Thoracic aorta (tissue), 2 donors: ENCODE measurements at regions not wholly inside any gene's neighbourhood (a gene's known extent, or its start where the extent isn't known, plus 50 kb on each side); places are given as distances from the start of the nearest gene placed in this dataset.

Experiments
- ATAC-seq: fragments of 150-250 bp; one replicate; pipeline ENCODE4 v1.8.0; 2017; ENCODE audit warnings: low read depth; ENCODE audit not compliant: insufficient number of reproducible peaks, low FRiP score
- DNase-seq: peaks from one replicate; pipeline ENCODE4 v3.0.0-alpha.2; 2020; ENCODE audit warnings: low spot score
- H3K27ac ChIP-seq, 2 donors: fragments of 200-600 bp; sonication (generic); 1 replicate in 1 of 2; 2 replicates in 1 of 2; pipeline ENCODE4 v1.5.1; 2016; ENCODE audit warnings: mild to moderate bottlenecking in 2 of 2, moderate library complexity in 2 of 2
- H3K27me3 ChIP-seq: fragments of 200-600 bp; sonication (generic); replicated peaks from 2 replicates; pipeline ENCODE4 v1.6.0; 2016; ENCODE audit warnings: mild to moderate bottlenecking; ENCODE audit not compliant: insufficient read depth
- H3K36me3 ChIP-seq: fragments of 200-600 bp; sonication (generic); one replicate; pipeline ENCODE4 v1.5.1; 2016
- H3K4me1 ChIP-seq, 2 donors: fragments of 200-600 bp; sonication (generic); 1 replicate in 1 of 2; 2 replicates in 1 of 2; pipeline versions ENCODE4 v1.5.1 to v1.6.0; 2016; ENCODE audit warnings: low read depth in 2 of 2, mild to moderate bottlenecking in 1 of 2; ENCODE audit not compliant: control insufficient read depth in 1 of 2
- H3K4me3 ChIP-seq: fragments of 200-600 bp; sonication (generic); 2 replicates; pipeline ENCODE4 v1.5.1; 2016; ENCODE audit warnings: mild to moderate bottlenecking
- H3K9me3 ChIP-seq: fragments of 200-600 bp; sonication (generic); 2 replicates; pipeline ENCODE4 v1.5.1; 2016
- CTCF ChIP-seq: fragments of 200-600 bp; sonication (generic); IDR thresholded peaks from one replicate; pipeline ENCODE4 v1.5.1; 2019; ENCODE audit warnings: antibody characterized with exemption

DNA sequence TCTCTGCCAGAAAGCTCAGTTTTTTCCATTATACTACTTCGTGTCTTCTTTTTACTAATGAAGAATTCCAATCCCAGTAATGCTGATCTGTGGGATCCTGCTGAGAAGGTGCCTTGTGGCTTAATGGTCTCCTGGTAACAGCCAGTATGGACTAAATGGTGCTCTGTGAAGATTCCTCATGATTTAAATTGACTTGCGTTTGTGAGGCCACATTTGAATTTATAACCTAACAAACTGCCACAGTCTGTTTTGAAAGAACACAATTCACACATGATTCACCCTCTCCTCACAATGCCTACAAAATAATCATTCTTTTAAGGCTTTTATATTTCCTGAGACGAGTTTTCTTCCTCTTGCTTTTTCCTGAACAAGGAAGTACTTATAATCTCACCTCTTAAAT lies 140.0 kb downstream of the MBL2 start:
- no peak for DNase-seq
- ATAC-seq = no peak
- H3K27me3 ChIP-seq = no peaks in the 10 kb centered on the region
- H3K4me1 ChIP-seq = no peaks in the 10 kb centered on the region
- H3K36me3 ChIP-seq = no peaks in the 10 kb centered on the region
- no peak overlapping the region for H3K4me3 ChIP-seq
- H3K27ac ChIP-seq = no peak overlapping the region
- TF ChIP-seq CTCF = no peak
- no peaks in the 10 kb centered on the region for H3K9me3 ChIP-seq

- H3K4me3 ChIP-seq = no peak overlapping the region
- no peak for TF ChIP-seq CTCF
- H3K4me1 ChIP-seq = no peaks in the 10 kb centered on the region
- H3K36me3 ChIP-seq = no peaks in the 10 kb centered on the region
- H3K9me3 ChIP-seq = no peaks in the 10 kb centered on the region
- DNase-seq (no peak), ATAC-seq (no peak)
- no peak overlapping the region for H3K27ac ChIP-seq
- no peaks in the 10 kb centered on the region for H3K27me3 ChIP-seq
Measured at GRCh38 chr10:52633266-52633665, 139.3 kb downstream of the MBL2 start.

GRCh38 chr10:52635651-52636050 lies 136.9 kb downstream of the MBL2 start:
- no peak overlapping the region for H3K27ac ChIP-seq
- no peaks in the 10 kb centered on the region for H3K36me3 ChIP-seq
- ATAC-seq = no peak
- no peaks in the 10 kb centered on the region for H3K4me1 ChIP-seq
- H3K4me3 ChIP-seq = no peak overlapping the region
- no peak for TF ChIP-seq CTCF
- no peaks in the 10 kb centered on the region for H3K9me3 ChIP-seq
- no peaks in the 10 kb centered on the region for H3K27me3 ChIP-seq
- no peak for DNase-seq

DNA sequence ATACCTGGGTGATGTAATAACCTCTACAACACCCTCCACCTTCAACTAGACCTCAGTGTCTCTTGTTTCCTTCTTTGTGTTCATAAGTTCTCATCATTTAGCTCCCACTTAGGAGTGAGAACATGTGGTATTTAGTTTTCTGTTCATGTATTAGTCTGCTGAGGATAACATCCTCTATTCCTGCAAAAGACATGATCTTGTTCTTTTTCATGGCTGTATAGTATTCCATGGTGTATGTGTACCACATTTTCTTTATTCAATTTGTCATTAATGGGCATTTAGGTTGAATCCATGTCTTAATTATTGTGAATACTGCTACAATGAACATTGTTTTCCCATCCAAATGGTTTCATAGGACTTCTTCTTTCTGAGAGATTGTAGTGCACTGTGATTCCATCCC lies 135.7 kb downstream of the MBL2 start:
- Histone ChIP-seq H3K4me3 (no peak overlapping the region), H3K27me3 (no peaks in the 10 kb centered on the region), H3K4me1 (no peaks in the 10 kb centered on the region), H3K27ac (no peak overlapping the region), H3K9me3 (no peaks in the 10 kb centered on the region), H3K36me3 (no peaks in the 10 kb centered on the region)
- no peak for ATAC-seq
- no peak for DNase-seq
- TF ChIP-seq CTCF = no peak

DNA sequence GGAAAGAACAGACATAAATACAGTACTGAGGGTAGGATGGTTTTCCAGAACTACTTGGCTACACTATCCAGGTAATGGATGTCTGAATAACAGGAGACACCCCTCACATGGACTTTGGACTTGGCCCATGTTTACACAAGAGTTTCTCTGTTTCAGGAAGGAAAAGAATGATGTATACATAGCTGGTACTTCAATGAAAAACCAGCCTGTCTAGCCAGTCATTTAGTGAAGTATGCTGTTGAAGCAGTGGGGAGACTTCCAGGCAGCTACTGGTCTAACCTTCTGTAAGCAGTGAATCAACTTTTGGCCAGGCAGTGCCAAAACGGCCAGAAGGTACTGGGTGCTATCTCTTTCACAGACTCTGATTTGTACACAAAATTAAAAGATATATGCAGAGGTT lies 135.0 kb downstream of the MBL2 start:
- no peaks in the 10 kb centered on the region for H3K36me3 ChIP-seq
- H3K27me3 ChIP-seq = no peaks in the 10 kb centered on the region
- H3K9me3 ChIP-seq = no peaks in the 10 kb centered on the region
- DNase-seq = no peak
- no peak for TF ChIP-seq CTCF
- no peak overlapping the region for H3K27ac ChIP-seq
- no peak overlapping the region for H3K4me3 ChIP-seq
- no peaks in the 10 kb centered on the region for H3K4me1 ChIP-seq
- no peak for ATAC-seq
